Raji (cell line): ENCODE measurements at regions not wholly inside any gene's neighbourhood (a gene's known extent, or its start where the extent isn't known, plus 50 kb on each side); places are given as distances from the start of the nearest gene placed in this dataset.

Source experiments
- POLR2A ChIP-seq: IDR thresholded peaks from 2 replicates; pipeline ENCODE4 v1.6.1; 2011; ENCODE audit warnings: low read depth, low read length, control low read depth; ENCODE audit not compliant: insufficient read depth

DNA sequence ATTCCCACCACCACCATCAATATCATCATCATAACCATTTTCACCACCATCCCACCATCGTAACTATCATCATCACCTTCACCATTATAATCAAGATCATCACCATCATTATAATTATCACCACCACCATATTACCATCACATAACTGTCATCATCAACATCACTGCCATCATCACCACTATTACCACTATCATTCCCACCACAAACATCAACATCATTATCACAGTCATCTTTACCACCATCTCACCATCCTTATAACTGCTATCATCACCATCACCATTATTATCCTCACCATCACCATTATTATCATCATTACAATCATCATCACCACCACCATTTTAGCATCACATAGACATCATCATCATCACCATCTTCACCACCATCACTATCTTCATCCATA, 167.1 kb upstream of the ZMIZ1 start:
- no peak for TF ChIP-seq POLR2A

DNA sequence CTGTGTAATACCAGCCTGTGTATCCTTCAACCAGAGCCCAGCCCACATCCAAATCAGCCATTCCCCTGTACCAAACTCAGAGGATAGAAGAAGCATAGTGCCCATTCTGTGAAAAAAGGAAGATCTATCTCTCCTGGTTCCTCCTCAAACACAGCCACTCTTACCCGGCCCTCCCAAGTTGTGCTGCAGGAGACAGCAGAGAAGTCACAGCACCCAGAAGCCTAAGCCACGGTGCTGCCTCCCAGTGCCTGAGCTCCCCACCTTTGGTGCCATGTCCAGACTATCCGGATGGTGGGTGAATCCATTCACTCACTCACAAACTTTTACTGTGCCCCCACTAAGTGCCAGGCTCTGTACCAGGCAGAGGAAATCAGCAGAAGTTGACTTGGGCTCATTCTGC, 166.0 kb upstream of the ZMIZ1 start:
- TF ChIP-seq POLR2A = no peak

DNA sequence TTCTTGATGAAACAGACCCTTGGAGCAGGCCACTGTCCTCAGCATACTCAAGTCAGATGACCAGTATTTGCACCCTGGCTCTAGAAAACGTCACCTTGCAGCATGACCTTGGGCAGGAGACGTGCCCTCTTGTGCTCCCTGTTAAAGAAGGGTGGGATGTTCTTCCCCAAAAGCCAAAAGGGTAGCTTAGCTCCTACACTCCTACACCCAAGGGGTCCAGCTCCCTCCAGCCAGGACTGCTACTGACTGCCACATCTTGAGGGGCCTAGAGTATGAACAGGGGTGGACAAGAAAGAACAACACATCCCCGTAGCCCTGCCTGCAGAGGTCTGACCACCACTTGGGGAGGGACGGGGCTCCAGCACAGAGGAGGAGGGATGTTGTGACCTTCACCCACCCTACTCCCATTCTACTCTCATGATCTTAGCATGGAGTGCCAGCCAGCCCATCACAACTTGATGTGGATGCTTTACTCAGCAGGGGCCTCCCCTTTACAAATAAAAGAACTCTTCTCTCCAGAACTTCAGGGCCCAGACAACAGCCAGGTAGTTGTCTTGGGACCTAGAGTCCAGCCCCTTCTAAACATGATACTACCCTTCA, 165.3 kb upstream of the ZMIZ1 start:
- no peak for TF ChIP-seq POLR2A

DNA sequence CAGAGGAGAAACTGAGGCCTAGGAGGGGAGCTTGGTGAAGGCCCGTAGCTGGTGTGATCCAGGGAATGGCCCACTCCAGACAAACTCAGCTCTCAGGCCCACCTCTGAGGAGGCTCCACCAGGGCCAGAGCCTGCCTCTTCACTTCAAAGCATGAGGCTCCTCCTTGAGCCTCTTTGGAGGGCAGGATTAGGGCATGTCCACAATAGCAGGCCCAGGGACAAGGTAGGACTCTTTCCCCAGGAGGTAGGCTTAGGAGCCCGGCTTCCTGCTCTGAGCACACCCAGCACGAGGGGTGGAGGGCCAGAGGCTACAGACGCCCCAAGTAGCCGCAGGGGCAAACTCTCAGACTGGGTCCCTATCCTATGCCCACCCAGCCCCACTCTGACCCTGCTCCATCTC, 164.6 kb upstream of the ZMIZ1 start:
- no peak for TF ChIP-seq POLR2A

DNA sequence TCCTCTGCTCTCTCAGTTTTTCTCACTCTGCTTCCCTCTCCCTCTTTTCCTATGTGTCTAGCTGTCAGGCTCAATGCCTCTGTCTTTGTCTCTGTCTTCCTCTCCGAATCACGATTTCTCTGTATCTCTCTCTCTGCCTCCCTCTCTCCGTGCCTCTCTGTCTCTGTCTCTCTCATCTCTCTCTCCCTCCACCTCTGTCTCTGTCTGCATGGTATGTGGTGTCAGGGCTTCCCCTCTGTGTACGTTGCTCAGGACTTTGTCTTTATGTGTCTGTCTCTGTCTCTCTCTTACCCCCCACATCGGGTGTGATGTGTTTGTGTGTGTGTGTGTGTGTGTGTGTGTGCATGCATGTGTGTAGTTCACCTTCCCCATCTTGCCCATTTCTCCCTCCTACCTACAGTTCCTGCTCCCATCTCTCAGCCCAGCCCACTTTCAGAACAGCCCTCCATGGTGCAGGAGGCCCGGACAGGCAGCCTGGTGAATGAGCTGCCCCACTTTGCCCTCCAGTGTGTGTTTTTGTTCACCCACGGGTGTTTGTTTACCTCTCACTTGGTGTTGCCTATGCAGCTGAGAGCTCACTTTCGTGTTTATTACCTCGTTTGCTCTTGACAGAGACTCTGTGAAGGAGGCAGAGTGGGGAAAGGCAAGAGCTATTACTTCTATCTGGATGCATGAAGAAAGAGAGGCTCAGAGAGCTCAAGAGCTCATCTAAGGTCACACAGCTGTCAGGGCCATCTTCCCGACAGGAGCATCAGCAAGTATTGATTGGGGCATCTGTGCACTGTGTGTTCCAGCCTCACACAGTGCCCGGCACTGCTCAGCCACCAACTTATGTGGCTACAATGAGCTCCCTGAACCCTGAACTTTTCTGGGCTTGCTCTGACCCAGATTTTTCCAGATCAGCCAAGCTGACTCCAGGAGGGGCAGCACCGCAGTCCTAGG, 163.5 kb upstream of the ZMIZ1 start:
- TF ChIP-seq POLR2A = no peak

DNA sequence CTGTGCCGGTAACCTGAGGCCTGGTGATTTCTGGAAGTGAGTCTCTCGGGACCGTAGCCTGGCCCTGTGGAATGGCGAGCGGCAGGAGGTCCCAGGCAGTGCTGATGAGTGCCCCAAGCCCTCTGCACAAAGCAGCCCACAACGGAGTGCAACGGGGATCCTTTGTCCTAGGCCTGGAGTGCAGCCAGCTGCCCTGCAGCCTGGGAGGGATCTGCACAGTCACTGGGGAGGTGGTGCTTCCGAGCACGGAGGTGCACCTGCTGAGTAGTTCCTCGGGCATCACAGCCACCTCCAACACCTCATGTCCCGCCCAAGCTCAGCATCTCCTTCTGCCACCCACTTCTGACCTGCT, 162.8 kb upstream of the ZMIZ1 start:
- no peak for TF ChIP-seq POLR2A

DNA sequence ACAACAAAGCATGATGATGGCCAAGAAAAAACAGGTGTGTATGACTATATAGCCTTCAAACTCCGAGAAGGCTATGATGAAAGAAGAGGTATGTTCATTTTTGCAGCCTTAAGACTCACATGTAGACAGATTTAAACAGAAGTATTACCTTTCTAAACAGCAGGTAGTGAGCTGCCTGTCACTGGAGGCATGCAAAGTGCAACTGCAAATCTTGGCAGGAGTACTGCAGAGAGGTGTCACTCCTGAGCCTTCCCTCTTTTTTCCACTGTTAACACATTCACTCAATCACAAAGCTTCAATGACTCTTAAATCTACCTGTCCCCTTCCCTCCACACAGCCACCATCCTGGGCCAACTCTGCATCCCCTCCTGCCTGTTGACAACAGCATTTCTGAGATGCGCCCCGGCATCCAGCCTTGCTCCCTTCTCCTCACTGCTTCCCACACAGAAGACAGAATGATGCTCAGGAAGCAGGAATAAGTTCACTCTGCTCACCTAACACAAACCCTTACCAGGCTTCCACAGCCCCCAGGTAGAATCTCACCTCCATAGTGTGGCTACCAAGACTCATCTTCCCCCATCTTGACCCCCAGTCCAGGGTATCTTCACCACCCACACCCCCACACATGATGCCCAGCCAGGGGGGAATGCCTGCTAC, 161.9 kb upstream of the ZMIZ1 start:
- no peak for TF ChIP-seq POLR2A

DNA sequence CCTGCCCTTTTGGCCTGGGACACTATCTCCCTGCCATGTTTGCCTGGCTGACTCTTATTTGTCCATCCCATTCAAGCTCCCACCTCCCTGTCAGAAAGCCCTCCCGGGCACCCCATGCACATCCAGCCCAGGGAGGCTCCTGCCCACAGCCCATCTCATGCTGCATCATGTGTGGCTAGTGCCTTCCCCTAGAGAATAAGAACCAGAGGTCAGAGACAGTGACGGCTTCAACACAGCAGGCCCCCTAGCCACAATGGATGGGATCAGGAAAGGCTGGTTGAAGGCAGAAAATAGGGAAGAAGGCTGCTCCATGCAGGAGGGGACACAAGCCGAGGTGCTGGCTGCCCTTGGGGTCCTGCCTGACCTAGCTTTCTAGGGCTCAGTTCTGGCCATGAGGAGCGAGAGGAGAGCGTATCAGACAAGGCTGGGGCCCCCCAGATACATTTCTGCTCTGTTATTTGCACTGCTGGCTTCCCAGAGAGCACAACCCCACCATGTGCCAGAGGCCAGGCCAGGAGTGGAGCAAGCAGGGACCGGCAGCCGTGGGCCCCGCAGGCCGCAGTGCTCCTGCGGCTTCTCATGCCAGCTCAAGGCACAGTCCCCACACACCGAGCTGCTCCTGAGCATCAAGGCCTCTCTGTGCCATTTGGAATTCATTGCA, 161.1 kb upstream of the ZMIZ1 start:
- TF ChIP-seq POLR2A = no peak

DNA sequence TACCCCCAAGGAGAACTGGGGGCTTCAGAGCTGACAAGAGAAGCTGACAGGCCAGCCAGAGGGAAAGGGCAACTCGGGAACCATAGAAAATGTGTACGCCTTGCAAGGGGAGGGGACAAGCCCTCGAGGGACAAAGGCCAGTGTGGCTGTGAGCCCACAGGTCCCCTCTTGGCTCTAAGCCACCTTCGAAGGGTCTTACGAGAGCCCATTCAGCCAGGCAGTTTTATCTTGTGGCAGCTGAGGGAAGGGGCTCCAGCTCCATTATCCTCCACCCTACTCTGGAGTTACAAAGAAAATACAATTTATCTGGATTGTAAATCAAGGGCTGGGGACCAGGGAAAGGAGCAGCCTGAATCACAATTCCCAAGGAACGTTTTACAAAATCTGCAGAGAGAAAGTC, 159.5 kb upstream of the ZMIZ1 start:
- no peak for TF ChIP-seq POLR2A

DNA sequence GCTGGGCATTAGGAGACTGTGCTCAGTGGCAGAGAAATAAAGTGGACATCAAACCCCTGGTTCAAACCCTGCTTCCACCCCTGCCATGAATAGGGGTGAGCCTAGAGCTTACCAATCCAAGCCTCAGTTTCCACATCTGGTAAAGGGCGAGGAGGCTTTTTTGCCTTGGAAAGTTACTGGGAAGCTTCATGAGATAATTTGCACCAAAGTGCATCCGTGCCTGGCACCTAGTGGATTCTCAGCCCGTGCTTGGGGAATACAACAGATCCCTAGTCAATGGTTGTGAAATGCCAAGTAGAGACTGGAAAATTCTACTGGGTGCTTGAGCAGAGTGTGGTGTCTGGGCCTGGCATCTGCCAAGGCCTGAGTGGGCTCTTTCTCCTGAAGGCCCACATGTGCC, 158.7 kb upstream of the ZMIZ1 start:
- TF ChIP-seq POLR2A = no peak

DNA sequence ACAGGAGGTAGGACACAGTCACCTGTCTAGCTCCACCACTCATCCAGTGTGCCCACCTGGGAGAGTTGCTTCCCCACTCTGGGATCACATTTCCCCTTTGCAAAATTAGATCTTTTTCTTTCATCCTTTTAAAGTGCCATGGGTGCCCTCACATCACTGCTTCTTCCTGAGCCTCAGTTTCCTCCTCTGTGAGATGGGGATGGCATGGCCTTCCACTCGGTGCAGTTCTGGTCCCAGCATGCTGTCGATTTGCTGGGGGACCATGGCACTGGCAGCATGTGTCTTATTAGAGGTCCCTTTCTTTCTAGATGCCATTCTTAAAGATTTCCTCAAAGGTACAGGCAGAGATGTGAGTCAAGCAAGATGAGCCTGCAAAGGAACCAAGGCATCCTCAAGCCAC, 158.3 kb upstream of the ZMIZ1 start:
- TF ChIP-seq POLR2A = no peak

DNA sequence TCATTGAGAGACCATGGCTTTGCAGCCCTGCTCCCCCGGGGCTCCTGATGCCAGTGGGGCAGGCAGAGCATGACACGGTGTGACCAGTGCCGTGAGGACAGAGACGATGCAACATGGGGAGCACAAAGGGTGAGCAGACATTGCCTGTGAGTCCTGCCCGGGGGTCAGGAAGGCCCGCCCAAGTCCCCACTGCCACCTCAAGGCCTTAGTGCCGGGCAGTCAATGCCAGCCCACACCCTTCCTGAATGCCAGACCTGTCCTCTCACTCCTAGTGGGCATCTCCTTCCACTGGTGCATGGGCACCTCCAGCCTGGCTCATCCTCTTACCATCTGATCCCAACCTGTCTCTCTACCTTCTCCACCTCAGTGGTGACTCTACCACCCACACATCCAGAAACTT, 157.9 kb upstream of the ZMIZ1 start:
- TF ChIP-seq POLR2A = no peak

DNA sequence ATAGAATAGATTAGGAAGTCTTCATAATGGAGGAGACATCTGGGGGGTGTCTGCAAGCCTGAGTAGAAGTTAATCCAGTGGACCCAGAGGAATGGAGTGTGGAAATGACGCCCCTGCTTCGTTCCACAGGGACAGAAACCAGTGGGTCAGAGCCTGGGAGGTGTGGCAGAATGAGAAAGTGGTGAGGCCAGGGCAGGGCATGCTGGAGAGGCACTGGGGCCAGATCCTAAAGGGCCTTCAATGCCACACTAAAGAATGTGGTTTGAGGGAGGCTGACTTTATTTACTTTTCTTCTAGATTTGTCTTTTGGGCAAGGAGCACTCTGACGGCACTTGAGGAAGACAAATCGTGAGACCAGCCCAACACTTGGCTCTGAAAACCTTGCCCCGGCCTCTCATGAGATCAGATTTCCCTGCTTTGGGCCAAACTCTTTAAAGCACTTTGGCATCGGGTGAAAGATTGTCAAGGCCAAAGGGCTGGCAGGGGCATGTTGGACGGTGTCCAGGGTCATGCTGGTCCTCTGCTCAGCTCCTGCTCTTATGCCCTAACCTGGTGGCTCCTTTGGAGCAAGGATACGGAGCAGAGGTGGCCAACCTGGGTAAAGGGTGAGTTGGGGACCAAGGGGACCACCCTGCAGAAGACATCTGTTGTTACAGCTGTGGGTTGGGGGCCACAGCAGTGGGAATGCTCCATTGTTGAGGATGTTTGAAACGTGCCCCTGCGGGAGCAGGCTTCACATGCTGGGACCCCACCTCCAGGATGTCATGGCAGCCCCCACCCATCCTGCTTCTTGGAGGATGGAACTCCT, 157.0 kb upstream of the ZMIZ1 start:
- no peak for TF ChIP-seq POLR2A

DNA sequence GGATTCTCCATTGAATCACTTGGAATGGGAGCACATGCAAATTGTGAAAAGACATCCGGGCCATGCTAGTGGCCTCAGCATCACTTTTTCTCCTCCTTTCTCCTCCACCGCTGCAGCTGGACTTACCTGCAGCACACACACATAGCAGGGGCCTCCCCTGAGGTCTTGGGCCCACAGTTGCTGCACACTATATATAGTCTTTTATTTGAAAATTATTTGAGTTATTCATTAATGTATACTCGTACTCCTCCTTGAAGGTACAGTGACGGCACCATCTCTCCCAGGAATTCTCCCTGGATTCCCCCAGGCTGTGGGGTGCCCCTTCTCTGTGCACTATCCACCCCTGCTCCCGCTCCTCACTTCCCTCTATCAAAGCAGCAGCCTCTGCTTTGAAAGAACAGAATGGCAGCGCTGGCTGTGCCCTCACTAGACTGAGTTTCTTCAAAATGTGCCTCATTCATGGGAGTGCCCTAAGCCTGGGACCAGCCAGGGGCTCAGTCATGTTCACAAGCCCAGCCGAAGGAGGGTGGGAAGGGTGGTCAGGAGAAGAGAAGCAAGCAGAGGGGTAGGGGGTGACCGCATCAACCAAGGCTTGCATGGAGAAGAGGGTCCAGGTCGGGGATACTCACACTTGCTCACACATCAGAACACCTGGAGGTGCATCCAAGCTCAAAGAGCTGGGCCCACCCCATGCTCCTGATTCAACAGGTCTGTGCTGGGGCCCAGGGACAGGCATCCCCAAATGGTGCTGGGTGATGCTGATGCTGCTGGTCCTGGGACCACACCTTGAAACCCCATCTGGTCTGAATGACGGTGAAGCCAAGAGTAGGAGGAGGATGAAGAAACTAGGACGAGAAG, 156.2 kb upstream of the ZMIZ1 start:
- no peak for TF ChIP-seq POLR2A
